Astrocyte (in vitro differentiated cells and primary cell): ENCODE measurements at regions not wholly inside any gene's neighbourhood (a gene's known extent, or its start where the extent isn't known, plus 50 kb on each side); places are given as distances from the start of the nearest gene placed in this dataset.

Source experiments
- DNase-seq: peaks from one replicate; pipeline ENCODE4 v3.0.0-alpha.2; 2010; ENCODE audit warnings: low read depth
- FAIRE-seq: peaks from 2 replicates; lab custom pipeline; 2011; peaks lifted over from hg19 to GRCh38; lab: Jason Lieb, UNC
- H2AFZ ChIP-seq: 2 replicates; pipeline ENCODE4 v1.6.0; 2012; ENCODE audit warnings: low read depth, low read length, inconsistent platforms
- H3K27ac ChIP-seq: 2 replicates; pipeline ENCODE4 v1.5.1; 2011; ENCODE audit warnings: low read depth, low read length, inconsistent platforms
- H3K27me3 ChIP-seq: 2 replicates; pipeline ENCODE4 v1.6.0; 2011; ENCODE audit warnings: low read length, inconsistent platforms; ENCODE audit not compliant: insufficient read depth
- H3K36me3 ChIP-seq: 2 replicates; pipeline ENCODE4 v1.5.1; 2011; ENCODE audit warnings: low read length, inconsistent platforms; ENCODE audit not compliant: insufficient read depth
- H3K4me1 ChIP-seq: 2 replicates; pipeline ENCODE4 v1.5.1; 2011; ENCODE audit warnings: low read length, inconsistent platforms; ENCODE audit not compliant: insufficient read depth
- H3K4me2 ChIP-seq: 2 replicates; pipeline ENCODE4 v1.6.0; 2012; ENCODE audit warnings: low read length, inconsistent platforms
- H3K4me3 ChIP-seq: 2 replicates; pipeline ENCODE4 v1.5.1; 2011; ENCODE audit warnings: low read depth, mild to moderate bottlenecking, low read length, inconsistent platforms; ENCODE audit not compliant: insufficient read depth
- H3K79me2 ChIP-seq: 2 replicates; pipeline ENCODE4 v1.6.0; 2012; ENCODE audit warnings: mild to moderate bottlenecking, low read length, inconsistent platforms; ENCODE audit not compliant: insufficient read depth
- H3K9ac ChIP-seq: 2 replicates; pipeline ENCODE4 v1.6.0; 2012; ENCODE audit warnings: mild to moderate bottlenecking, low read length, inconsistent platforms
- H3K9me3 ChIP-seq: 2 replicates; pipeline ENCODE4 v1.5.1; 2012; ENCODE audit warnings: low read depth, mild to moderate bottlenecking, low read length, inconsistent platforms; ENCODE audit not compliant: insufficient read depth
- H4K20me1 ChIP-seq: 2 replicates; pipeline ENCODE4 v1.6.0; 2012; ENCODE audit warnings: low read length, inconsistent platforms; ENCODE audit not compliant: insufficient read depth
- H3K27ac Mint-ChIP-seq: one replicate; pipeline ENCODE4 v1.8.0; 2021; ENCODE audit warnings: mild to moderate bottlenecking, mixed read lengths; ENCODE audit not compliant: unreplicated experiment
- H3K27me3 Mint-ChIP-seq: one replicate; pipeline ENCODE4 v1.8.0; 2021; ENCODE audit warnings: low read depth, mixed read lengths; ENCODE audit not compliant: unreplicated experiment
- H3K36me3 Mint-ChIP-seq: one replicate; pipeline ENCODE4 v1.8.0; 2021; ENCODE audit warnings: low read depth, mixed read lengths; ENCODE audit not compliant: unreplicated experiment
- H3K4me1 Mint-ChIP-seq: one replicate; pipeline ENCODE4 v1.8.0; 2021; ENCODE audit warnings: low read depth, mixed read lengths; ENCODE audit not compliant: unreplicated experiment
- H3K4me3 Mint-ChIP-seq: one replicate; pipeline ENCODE4 v1.8.0; 2021; ENCODE audit warnings: mild to moderate bottlenecking, moderate library complexity, mixed read lengths; ENCODE audit not compliant: unreplicated experiment
- H3K9me3 Mint-ChIP-seq: one replicate; pipeline ENCODE4 v1.8.0; 2021; ENCODE audit warnings: mild to moderate bottlenecking, mixed read lengths; ENCODE audit not compliant: unreplicated experiment
- CTCF ChIP-seq: IDR thresholded peaks from 2 replicates; pipeline ENCODE4 v1.5.1; 2011; ENCODE audit warnings: low read depth, mild to moderate bottlenecking, inconsistent platforms, low read length, moderate library complexity; ENCODE audit not compliant: insufficient read depth
- EZH2 ChIP-seq: IDR thresholded peaks from 2 replicates; pipeline ENCODE4 v1.6.1; 2012; ENCODE audit warnings: mild to moderate bottlenecking, low read length, inconsistent platforms; ENCODE audit not compliant: insufficient read depth

GRCh38 chr22:49201046-49201970 lies 626.4 kb downstream of the BRD1 start:
- DNase-seq (no peak), FAIRE-seq (no peak)
- H3K9me3 ChIP-seq: peaks cover 10% of the 10 kb centered on the region
- H3K27me3 Mint-ChIP-seq: peaks cover 57% of the 10 kb centered on the region
- H3K4me3 Mint-ChIP-seq: no peak overlapping the region
- H3K27me3 ChIP-seq: no peaks in the 10 kb centered on the region
- no peak overlapping the region for H3K27ac Mint-ChIP-seq
- peaks cover 2% of the 10 kb centered on the region for H3K9me3 Mint-ChIP-seq
- no peaks in the 10 kb centered on the region for H4K20me1 ChIP-seq
- no peak overlapping the region for H3K4me3 ChIP-seq
- no peaks in the 10 kb centered on the region for H3K4me1 Mint-ChIP-seq
- no peaks in the 10 kb centered on the region for H3K36me3 ChIP-seq
- H3K36me3 Mint-ChIP-seq: no peaks in the 10 kb centered on the region
- no peaks in the 10 kb centered on the region for H3K79me2 ChIP-seq
- H3K27ac ChIP-seq: no peak overlapping the region
- H2AFZ ChIP-seq: no peak overlapping the region
- no peak overlapping the region for H3K4me2 ChIP-seq
- no peaks in the 10 kb centered on the region for H3K4me1 ChIP-seq
- no peak overlapping the region for H3K9ac ChIP-seq
- no peak for TF ChIP-seq EZH2
- TF ChIP-seq CTCF: no peak

GRCh38 chr22:49199224-49199623 lies 628.4 kb downstream of the BRD1 start:
- H3K27me3 Mint-ChIP-seq: peaks cover 50% of the 10 kb centered on the region
- peaks cover 4% of the 10 kb centered on the region for H3K9me3 ChIP-seq

More at GRCh38 chr22:49199224-49199623, 628.4 kb downstream of the BRD1 start:
- DNase-seq: no peak
- Mint-ChIP-seq H3K4me1 (no peaks in the 10 kb centered on the region), H3K36me3 (no peaks in the 10 kb centered on the region), H3K4me3 (no peak overlapping the region), H3K9me3 (peaks cover 2% of the 10 kb centered on the region), H3K27ac (no peak overlapping the region)
- Histone ChIP-seq H3K9ac (no peak overlapping the region), H4K20me1 (no peaks in the 10 kb centered on the region), H2AFZ (no peak overlapping the region), H3K79me2 (no peaks in the 10 kb centered on the region), H3K4me3 (no peak overlapping the region), H3K27me3 (no peaks in the 10 kb centered on the region), H3K4me2 (no peak overlapping the region), H3K27ac (no peak overlapping the region), H3K36me3 (no peaks in the 10 kb centered on the region), H3K4me1 (no peaks in the 10 kb centered on the region)
- TF ChIP-seq CTCF (no peak), EZH2 (no peak)
- FAIRE-seq: no peak
